Middle frontal gyrus (tissue), 1 donor: ENCODE measurements at regions not wholly inside any gene's neighbourhood (a gene's known extent, or its start where the extent isn't known, plus 50 kb on each side); places are given as distances from the start of the nearest gene placed in this dataset.

ENCODE experiments used
- DNase-seq: peaks from one replicate; pipeline ENCODE4 v3.0.0-alpha.2; 2015; ENCODE audit warnings: low spot score; ENCODE audit errors: extremely low spot score

- DNase-seq, result no peak
Measured at GRCh38 chr7:153440715-153441114, 611.5 kb upstream of the DPP6 start.

- no peak for DNase-seq
Measured at GRCh38 chr7:153443032-153443701, 609.0 kb upstream of the DPP6 start.

- DNase-seq, result no peak
Measured at GRCh38 chr7:153444641-153445040, 607.6 kb upstream of the DPP6 start.

GRCh38 chr7:153445641-153446040 is 606.6 kb upstream of the DPP6 start:
- DNase-seq, result no peak

- DNase-seq, result no peak
Measured at GRCh38 chr7:153446490-153446889, 605.7 kb upstream of the DPP6 start.

GRCh38 chr7:153447011-153447410 is 605.2 kb upstream of the DPP6 start:
- DNase-seq, result no peak

GRCh38 chr7:153452661-153453060 is 599.5 kb upstream of the DPP6 start:
- no peak for DNase-seq

- DNase-seq, result no peak
Measured at GRCh38 chr7:153454306-153454705, 597.9 kb upstream of the DPP6 start.

GRCh38 chr7:153457746-153458145 is 594.5 kb upstream of the DPP6 start:
- DNase-seq, result no peak

GRCh38 chr7:153470004-153470671 is 582.1 kb upstream of the DPP6 start:
- DNase-seq, result no peak

- no peak for DNase-seq
Measured at GRCh38 chr7:153472516-153472915, 579.7 kb upstream of the DPP6 start.

- DNase-seq, result no peak
Measured at GRCh38 chr7:153473185-153473584, 579.0 kb upstream of the DPP6 start.

GRCh38 chr7:153475239-153475638 is 577.0 kb upstream of the DPP6 start:
- no peak for DNase-seq

GRCh38 chr7:153476166-153476565 is 576.0 kb upstream of the DPP6 start:
- no peak for DNase-seq

GRCh38 chr7:153496257-153496656 is 555.9 kb upstream of the DPP6 start:
- DNase-seq, result no peak

GRCh38 chr7:153503093-153503492 is 549.1 kb upstream of the DPP6 start:
- no peak for DNase-seq

- no peak for DNase-seq
Measured at GRCh38 chr7:153504288-153505075, 547.7 kb upstream of the DPP6 start.

GRCh38 chr7:153507885-153508284 is 544.3 kb upstream of the DPP6 start:
- no peak for DNase-seq

GRCh38 chr7:153509768-153510167 is 542.4 kb upstream of the DPP6 start:
- DNase-seq, result no peak

GRCh38 chr7:153510674-153511073 is 541.5 kb upstream of the DPP6 start:
- DNase-seq, result no peak

GRCh38 chr7:153514032-153514431 is 538.2 kb upstream of the DPP6 start:
- DNase-seq, result no peak

GRCh38 chr7:153515359-153515758 is 536.8 kb upstream of the DPP6 start:
- no peak for DNase-seq
